Large intestine (tissue), 3 donors: ENCODE measurements at regions not wholly inside any gene's neighbourhood (a gene's known extent, or its start where the extent isn't known, plus 50 kb on each side); places are given as distances from the start of the nearest gene placed in this dataset.

Experiments
- DNase-seq, 2 donors: peaks; one replicate each; pipeline versions ENCODE4 v3.0.0 to v3.0.0-alpha.2; 2013
- H3K27ac ChIP-seq: one replicate; pipeline ENCODE4 v1.5.1; 2013; ENCODE audit warnings: low read length
- H3K27me3 ChIP-seq: 2 replicates; pipeline ENCODE4 v1.6.1; 2013; ENCODE audit warnings: low read length; ENCODE audit not compliant: control insufficient read depth, insufficient read depth
- H3K36me3 ChIP-seq: 2 replicates; pipeline ENCODE4 v1.6.1; 2013; ENCODE audit warnings: low read length; ENCODE audit not compliant: control insufficient read depth, insufficient read depth
- H3K4me1 ChIP-seq: one replicate; pipeline ENCODE4 v1.6.1; 2013; ENCODE audit warnings: low read length; ENCODE audit not compliant: control insufficient read depth, insufficient read depth
- H3K4me3 ChIP-seq: one replicate; pipeline ENCODE4 v1.5.1; 2013; ENCODE audit warnings: low read length
- H3K9me3 ChIP-seq: one replicate; pipeline ENCODE4 v1.6.1; 2013; ENCODE audit warnings: mild to moderate bottlenecking, low read depth, low read length, moderate library complexity; ENCODE audit not compliant: control insufficient read depth
- WGBS: methylation state at CpG from one replicate; pipeline ENCODE4 v1.1.5; 2013; ENCODE audit warnings: low lambda C conversion rate; ENCODE audit not compliant: insufficient coverage; 5-methylcytosine and 5-hydroxymethylcytosine counted together

DNA sequence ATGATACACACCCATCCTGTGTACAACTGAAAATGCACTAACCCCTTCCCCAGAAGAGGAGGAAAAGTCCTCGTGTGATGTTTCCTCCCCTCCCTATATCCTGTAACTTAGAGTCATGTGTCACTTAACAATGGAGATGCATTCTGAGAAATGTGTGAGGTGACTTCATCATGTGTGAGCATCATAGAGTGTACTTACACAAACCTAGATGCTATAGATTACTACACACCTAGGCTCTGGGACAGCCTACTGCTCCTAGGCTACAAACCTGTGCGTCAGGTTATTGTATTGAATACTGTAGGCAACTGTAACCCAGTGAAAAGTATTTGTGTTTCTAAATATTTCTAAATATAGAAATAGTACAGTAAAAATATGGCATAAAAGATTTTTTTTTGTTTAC, 98.6 kb upstream of the FAM180A start:
- no peak overlapping the region for H3K4me3 ChIP-seq
- WGBS, result no CpG with 5 or more reads among the region's 2 CpGs
- H3K9me3 ChIP-seq, result no peaks in the 10 kb centered on the region
- H3K4me1 ChIP-seq, result no peaks in the 10 kb centered on the region
- DNase-seq, result no peak
- H3K27me3 ChIP-seq, result no peaks in the 10 kb centered on the region
- H3K27ac ChIP-seq, result no peak overlapping the region
- no peaks in the 10 kb centered on the region for H3K36me3 ChIP-seq

DNA sequence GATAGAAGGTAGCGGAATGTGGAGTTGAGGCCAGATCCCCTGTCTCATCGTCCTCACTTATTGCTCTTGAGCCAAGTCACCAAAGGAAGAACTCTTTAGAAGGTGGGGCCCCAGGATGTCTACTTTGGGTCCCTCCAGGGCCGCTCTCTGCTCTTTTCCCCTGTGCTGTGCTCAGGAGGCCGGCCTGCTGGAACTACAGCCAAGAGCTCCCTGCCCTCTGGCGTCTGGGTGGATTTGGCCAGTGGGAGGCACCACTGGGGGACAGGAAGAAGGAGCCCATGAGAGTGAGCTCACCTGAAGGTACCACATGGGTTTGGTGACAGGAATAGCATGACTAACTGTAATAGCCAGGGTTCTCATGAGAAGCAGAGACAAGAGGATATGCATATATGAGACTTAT, 97.7 kb upstream of the FAM180A start:
- DNase-seq, result no peak
- no peak overlapping the region for H3K4me3 ChIP-seq
- no peak overlapping the region for H3K27ac ChIP-seq
- no CpG with 5 or more reads among the region's 5 CpGs for WGBS
- H3K36me3 ChIP-seq, result no peaks in the 10 kb centered on the region
- H3K9me3 ChIP-seq, result no peaks in the 10 kb centered on the region
- H3K4me1 ChIP-seq, result no peaks in the 10 kb centered on the region
- H3K27me3 ChIP-seq, result no peaks in the 10 kb centered on the region

DNA sequence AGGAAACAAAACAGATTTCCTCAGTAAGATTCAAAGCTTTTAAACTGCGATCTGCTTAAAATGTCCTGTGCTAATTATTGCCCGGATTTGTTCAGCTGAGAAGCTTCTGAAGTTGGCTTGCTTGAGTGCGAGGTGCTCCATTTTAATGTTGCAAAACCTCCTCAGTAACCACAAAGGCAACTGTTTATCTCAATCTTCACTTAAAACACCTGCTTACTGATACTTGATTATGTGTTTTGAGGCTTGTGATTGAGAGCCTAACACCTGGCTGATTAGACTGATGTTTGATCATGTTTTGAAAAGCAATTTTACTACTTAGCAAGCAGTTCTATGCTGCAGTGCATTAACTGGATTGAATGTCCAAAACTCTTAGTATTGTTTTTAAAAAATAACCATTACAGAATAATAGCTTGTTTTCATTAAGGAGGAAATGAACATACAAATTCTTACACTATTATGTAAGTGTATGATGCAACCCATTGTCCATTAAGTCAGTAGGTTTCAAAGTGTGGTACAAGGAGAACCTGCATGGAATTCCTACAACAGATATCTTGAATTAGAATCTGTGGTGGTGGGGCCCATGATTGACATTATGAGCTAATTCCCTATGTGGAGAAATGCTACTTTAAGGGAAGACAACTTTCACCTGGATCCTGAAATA, 96.9 kb upstream of the FAM180A start:
- Histone ChIP-seq H3K27me3 (no peaks in the 10 kb centered on the region), H3K4me3 (no peak overlapping the region), H3K36me3 (no peaks in the 10 kb centered on the region), H3K27ac (no peak overlapping the region), H3K4me1 (no peaks in the 10 kb centered on the region), H3K9me3 (no peaks in the 10 kb centered on the region)
- no CpG with 5 or more reads among the region's 3 CpGs for whole genome bisulfite sequencing
- DNase-seq, result no peak

DNA sequence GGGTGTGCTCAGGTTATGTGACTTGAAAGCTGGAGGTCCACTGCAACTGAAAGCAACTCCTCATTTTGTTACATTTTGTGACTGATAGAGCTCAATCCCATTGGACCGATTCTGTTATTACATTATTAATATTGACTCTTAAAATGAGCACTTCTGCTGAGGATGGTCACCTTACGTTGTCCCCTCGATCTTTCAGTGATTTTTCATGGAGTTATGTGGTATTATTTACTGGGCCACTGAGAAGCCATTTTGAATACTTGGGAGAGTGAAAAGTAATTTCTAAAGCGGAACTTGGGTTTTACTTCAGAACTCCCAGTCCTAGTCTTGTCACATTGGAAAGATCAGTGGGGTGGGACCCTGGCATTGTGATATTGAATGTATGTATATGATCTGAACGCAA, 96.3 kb upstream of the FAM180A start:
- no peaks in the 10 kb centered on the region for H3K27me3 ChIP-seq
- 100% methylated on average over 2 of the region's 5 CpGs for whole genome bisulfite sequencing
- no peak for DNase-seq
- H3K36me3 ChIP-seq, result no peaks in the 10 kb centered on the region
- H3K4me3 ChIP-seq, result no peak overlapping the region
- no peak overlapping the region for H3K27ac ChIP-seq
- H3K9me3 ChIP-seq, result no peaks in the 10 kb centered on the region
- no peaks in the 10 kb centered on the region for H3K4me1 ChIP-seq

DNA sequence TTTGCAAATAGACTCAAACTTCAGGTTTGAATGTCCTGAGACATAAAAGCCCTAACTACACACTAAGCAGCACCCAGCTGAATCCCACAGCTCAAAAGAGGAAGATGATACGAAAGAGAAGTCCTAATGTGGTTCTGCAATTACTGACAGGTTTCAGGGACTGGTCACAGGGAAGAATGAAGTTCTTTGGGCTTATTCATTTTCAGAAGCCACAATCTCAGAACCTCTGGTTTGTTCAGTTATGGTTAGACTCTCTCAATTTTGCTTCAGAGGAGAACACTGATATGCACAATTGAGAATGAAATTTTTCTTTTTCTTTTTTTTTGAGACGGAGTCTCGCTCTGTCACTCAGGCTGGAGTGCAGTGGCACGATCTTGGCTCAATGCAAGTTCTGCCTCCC, 94.6 kb upstream of the FAM180A start:
- Histone ChIP-seq H3K27me3 (no peaks in the 10 kb centered on the region), H3K9me3 (no peaks in the 10 kb centered on the region), H3K4me3 (no peak overlapping the region), H3K27ac (no peak overlapping the region), H3K4me1 (no peaks in the 10 kb centered on the region), H3K36me3 (no peaks in the 10 kb centered on the region)
- no CpG with 5 or more reads among the region's 4 CpGs for WGBS
- DNase-seq, result no peak

DNA sequence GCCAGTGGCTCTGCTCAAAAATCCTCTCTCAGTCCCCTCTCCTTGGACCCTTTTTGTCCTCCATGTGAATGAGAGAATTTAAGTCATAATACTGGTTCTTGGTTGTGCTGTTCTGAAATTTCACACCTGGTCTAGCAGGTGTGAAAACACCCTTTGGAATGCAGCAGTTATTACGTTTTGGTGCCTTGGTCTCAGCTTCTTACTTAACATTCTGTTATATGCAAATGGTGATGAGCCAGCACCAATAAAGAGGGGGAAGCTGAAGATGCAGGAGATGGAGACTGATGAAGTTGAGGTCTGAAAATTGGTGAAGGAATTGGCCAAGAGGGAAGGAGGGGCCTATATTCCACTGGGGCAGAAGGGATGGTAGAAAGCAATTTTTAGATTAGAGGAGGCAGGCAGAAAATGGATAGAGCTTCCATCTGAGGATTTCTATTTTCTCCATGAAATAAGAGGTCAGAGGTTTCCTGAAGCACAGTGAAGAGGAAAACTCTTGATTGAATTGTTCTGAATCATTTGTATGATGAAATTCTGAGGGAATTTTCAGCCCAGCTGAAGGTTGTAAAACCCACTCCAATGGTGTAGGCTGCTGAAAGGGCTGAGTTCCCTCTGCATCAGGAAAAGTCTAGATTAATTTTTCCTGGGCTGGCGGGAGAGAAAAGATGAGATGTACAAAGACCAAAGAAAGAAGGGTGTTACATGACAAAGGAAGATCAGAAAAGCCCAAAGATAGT, 94.0 kb upstream of the FAM180A start:
- WGBS, result 80% methylated on average over 2 of the region's 2 CpGs
- Histone ChIP-seq H3K36me3 (no peaks in the 10 kb centered on the region), H3K27ac (no peak overlapping the region), H3K27me3 (no peaks in the 10 kb centered on the region), H3K4me1 (no peaks in the 10 kb centered on the region), H3K4me3 (no peak overlapping the region), H3K9me3 (no peaks in the 10 kb centered on the region)
- DNase-seq, result no peak

DNA sequence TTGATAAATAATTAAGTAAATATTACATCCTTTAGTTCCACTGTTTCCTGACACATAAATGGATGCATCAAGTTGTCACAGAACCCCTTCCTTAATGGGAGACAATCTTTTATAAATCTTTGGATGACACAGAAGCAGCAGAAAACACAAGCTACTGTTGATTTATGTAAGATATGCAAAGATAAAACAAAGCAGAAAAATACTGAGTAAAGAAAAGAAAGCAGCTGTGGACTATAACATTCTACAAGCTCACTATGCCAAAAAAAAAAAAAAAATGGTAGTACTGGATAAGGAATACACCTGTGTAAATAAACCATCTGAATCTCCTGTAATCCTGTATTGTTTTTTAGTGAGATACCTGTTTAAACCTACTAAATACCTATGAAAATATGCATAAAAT, 92.0 kb upstream of the FAM180A start:
- Histone ChIP-seq H3K36me3 (no peaks in the 10 kb centered on the region), H3K9me3 (no peaks in the 10 kb centered on the region), H3K4me1 (no peaks in the 10 kb centered on the region), H3K27ac (no peak overlapping the region), H3K4me3 (no peak overlapping the region), H3K27me3 (no peaks in the 10 kb centered on the region)
- DNase-seq, result no peak

DNA sequence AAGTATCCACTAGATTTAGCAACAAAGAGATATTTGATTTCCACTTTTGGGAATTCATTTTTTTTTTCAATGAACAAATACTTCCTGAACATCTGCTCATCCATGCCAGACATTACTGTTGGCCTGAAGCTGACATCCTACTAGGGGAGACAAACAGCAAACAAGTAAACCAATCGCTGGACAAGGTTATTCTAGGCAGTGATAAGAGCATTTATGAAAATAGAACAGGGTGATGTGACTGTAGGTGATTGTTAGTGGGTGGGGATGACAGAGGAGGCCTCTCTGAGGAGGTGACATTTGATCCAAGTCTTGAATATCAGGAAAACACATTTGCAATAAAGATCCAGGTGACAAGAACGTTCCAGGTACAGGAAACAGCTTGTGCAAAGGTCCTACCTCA, 89.1 kb upstream of the FAM180A start:
- Histone ChIP-seq H3K27me3 (no peaks in the 10 kb centered on the region), H3K4me3 (no peak overlapping the region), H3K9me3 (no peaks in the 10 kb centered on the region), H3K27ac (no peak overlapping the region), H3K36me3 (no peaks in the 10 kb centered on the region), H3K4me1 (no peaks in the 10 kb centered on the region)
- no CpG with 5 or more reads among the region's 2 CpGs for WGBS
- no peak for DNase-seq

DNA sequence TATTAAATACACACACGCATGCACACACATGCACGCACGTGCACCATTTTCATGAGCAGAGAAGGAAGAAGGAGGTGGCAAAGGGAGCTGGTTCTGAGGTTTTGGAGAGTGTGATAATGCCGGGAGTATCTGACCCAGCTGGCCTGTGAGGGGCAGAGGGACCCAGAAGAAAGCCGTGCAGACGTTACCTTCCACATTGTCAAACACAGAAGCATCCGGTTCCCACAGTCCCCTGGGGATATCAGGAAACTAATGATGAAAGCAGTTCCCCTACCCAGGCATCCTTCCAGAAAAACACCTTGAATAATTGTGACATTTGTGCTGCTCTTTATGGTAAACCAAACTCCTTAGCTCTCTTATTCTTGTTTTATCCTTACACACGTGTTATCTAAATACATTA, 85.7 kb upstream of the FAM180A start:
- Histone ChIP-seq H3K27ac (no peak overlapping the region), H3K4me1 (no peaks in the 10 kb centered on the region), H3K4me3 (no peak overlapping the region), H3K27me3 (no peaks in the 10 kb centered on the region), H3K36me3 (no peaks in the 10 kb centered on the region), H3K9me3 (no peaks in the 10 kb centered on the region)
- DNase-seq, result no peak
- WGBS, result no CpG with 5 or more reads among the region's 8 CpGs

DNA sequence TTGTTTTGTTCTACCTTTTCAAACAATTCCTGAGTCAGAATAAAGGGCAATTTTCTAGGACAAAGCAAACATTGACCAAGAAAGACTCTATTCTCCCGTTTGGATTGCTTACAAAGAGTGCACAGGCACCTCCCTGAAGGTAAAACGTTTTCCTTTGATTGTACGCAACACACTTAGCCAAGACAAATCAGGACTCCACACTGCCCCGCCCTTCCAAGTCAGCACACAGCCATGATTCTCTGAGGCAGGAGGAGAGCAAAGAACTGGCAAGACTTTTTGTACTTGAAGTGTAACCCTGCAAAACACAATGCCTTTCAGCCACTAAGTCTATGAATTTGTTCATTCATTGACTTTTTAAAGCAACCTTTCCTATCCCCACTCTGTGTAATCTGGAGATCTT, 85.0 kb upstream of the FAM180A start:
- H3K4me1 ChIP-seq, result no peaks in the 10 kb centered on the region
- no peaks in the 10 kb centered on the region for H3K27me3 ChIP-seq
- no peak overlapping the region for H3K27ac ChIP-seq
- no peak for DNase-seq
- H3K4me3 ChIP-seq, result no peak overlapping the region
- no peaks in the 10 kb centered on the region for H3K36me3 ChIP-seq
- H3K9me3 ChIP-seq, result no peaks in the 10 kb centered on the region
- no CpG with 5 or more reads among the region's 4 CpGs for WGBS
